ENCODE measurements at regions not wholly inside any gene's neighbourhood (a gene's known extent, or its start where the extent isn't known, plus 50 kb on each side); places are given as distances from the start of the nearest gene placed in this dataset.
"Not testable (repeated sequence)": the region's sequence is repeated elsewhere in the genome, so short reads cannot be mapped to it uniquely, and the experiment has no call there.

- DNase-seq (ENCODE audit: low spot score): no peak
- no peak for FAIRE-seq
Observed at GRCh38 chr17:83202002-83203000, 122.9 kb downstream of the METRNL start.

DNA sequence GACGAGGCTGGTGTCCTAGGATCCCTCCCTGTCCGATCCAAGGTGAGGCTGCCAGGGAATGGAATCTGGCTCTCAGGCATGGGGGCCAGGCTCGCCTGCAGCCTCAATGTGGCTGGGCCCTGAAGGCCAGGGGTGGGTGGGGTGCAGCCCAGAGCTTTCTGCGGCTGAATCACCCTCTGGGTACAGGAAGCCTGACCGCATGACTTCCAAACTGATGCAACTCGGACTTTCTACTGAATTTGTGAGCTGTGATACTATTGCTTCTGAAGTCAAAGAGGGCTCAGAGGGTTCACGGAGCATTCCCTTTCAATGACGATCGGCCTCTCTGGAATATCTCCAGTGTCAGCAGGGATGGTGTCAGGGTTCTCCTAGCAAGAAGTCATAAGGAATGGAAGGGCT is 123.7 kb downstream of the METRNL start:
- FAIRE-seq: no peak
- DNase-seq (ENCODE audit: low spot score): no peak

GRCh38 chr17:83203472-83204221 is 124.2 kb downstream of the METRNL start:
- FAIRE-seq (no peak), DNase-seq (ENCODE audit: low spot score) (no peak)

GRCh38 chr17:83204230-83204725 is 124.9 kb downstream of the METRNL start:
- FAIRE-seq (no peak), DNase-seq (ENCODE audit: low spot score) (no peak)

DNA sequence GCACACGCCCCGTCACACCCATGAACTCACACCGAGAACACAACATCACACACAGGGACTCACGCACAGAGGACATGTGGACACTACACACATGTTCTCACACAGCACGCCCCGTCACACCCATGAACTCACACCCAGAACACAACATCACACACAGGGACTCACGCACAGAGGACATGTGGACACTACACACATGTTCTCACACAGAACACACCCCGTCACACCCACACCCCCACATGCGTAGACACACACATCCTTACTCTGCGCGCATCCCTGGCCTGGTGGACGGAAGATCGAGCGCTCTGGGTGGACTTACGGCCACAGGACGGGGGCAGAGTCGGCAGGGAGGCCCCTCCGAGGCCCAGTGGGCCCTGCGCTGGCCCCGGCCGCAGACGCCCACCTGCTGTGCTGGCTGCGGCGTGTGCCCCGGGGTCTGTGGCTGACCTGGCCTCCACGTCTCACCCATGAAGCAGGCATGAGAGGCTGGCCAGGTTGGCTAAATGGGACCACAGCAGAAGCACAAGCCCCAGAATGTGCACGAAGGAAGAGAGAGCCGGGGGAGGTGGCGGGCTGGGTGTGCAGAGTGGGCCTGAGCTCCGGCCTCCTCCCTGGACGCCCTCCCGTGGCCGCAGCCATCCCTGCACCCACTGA is 125.5 kb downstream of the METRNL start:
- not testable (repeated sequence) for FAIRE-seq; DNase-seq (ENCODE audit: low spot score)

DNA sequence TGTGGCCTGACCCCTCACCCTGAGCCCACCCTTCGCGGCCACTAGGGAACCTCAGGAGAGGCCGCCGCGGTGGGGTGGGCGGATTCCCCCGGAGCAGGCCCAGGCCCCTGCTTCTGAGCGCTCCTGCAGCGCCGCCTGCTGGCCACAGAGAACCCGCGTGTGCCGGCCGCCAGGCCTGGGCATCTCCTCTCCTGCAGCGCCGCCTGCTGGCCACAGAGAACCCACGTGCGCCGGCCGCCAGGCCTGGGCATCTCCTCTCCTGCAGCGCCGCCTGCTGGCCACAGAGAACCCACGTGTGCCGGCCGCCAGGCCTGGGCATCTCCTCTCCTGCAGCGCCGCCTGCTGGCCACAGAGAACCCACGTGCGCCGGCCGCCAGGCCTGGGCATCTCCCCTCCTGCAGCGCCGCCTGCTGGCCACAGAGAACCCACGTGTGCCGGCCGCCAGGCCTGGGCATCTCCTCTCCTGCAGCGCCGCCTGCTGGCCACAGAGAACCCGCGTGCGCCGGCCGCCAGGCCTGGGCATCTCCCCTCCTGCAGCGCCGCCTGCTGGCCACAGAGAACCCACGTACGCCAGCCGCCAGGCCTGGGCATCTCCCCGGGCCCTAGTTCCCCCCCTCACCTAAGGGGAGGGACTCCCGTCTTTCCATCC is 126.1 kb downstream of the METRNL start:
- DNase-seq (ENCODE audit: low spot score); FAIRE-seq: not testable (repeated sequence)

DNA sequence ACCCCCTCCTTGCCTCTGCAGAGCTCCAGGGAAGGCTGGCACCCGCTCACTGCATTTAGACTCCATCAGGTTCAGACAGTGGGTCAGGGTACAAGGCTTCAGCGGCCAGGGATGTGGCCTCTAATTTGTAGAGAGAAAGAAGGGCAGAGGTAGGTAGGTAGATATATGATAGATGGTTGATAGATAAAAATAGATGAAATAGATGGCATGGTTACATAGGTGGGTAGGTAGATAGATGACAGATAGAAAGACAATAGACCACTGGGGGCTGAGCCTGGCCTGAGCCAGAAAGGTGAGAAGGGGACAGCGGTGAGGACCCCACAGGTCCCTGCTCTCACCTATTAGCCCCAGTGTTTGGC is 126.6 kb downstream of the METRNL start:
- not testable (repeated sequence) for FAIRE-seq; DNase-seq (ENCODE audit: low spot score)

GRCh38 chr17:83206819-83207588 is 127.6 kb downstream of the METRNL start:
- not testable (repeated sequence) for DNase-seq (ENCODE audit: low spot score); FAIRE-seq

GRCh38 chr17:83247001-83247400 is 167.6 kb downstream of the METRNL start:
- FAIRE-seq; DNase-seq (ENCODE audit: low spot score): not testable (repeated sequence)
